HG03520 (cell line): ENCODE measurements at regions not wholly inside any gene's neighbourhood (a gene's known extent, or its start where the extent isn't known, plus 50 kb on each side); places are given as distances from the start of the nearest gene placed in this dataset.
"Not testable (repeated sequence)": the region's sequence is repeated elsewhere in the genome, so short reads cannot be mapped to it uniquely, and the experiment has no call there.

ENCODE experiments used
- ATAC-seq: cut with Tn5 transposase; IDR thresholded peaks from one replicate; pipeline ENCODE4 v1.9.1; 2021; ENCODE audit warnings: mild to moderate bottlenecking, moderate library complexity; ENCODE audit not compliant: unreplicated experiment

- ATAC-seq, result no peak
Measured at GRCh38 chr11:130671801-130672700, 223.6 kb downstream of the ADAMTS15 start.

- ATAC-seq, result no peak
Measured at GRCh38 chr11:130672911-130673310, 224.5 kb downstream of the ADAMTS15 start.

GRCh38 chr11:130673698-130674097, 225.3 kb downstream of the ADAMTS15 start:
- no peak for ATAC-seq

- ATAC-seq, result no peak
Measured at GRCh38 chr11:130674686-130675308, 226.4 kb downstream of the ADAMTS15 start.

- no peak for ATAC-seq
Measured at GRCh38 chr11:130675371-130675821, 227.0 kb downstream of the ADAMTS15 start.

GRCh38 chr11:130675917-130676316, 227.5 kb downstream of the ADAMTS15 start:
- ATAC-seq, result no peak

- ATAC-seq, result no peak
Measured at GRCh38 chr11:130677486-130678153, 229.2 kb downstream of the ADAMTS15 start.

GRCh38 chr11:130679247-130679646, 230.8 kb downstream of the ADAMTS15 start:
- ATAC-seq, result no peak

- ATAC-seq, result not testable (repeated sequence)
Measured at GRCh38 chr11:130682471-130682870, 233.8 kb downstream of the SNX19 start.

GRCh38 chr11:130689222-130689908, 226.9 kb downstream of the SNX19 start:
- ATAC-seq, result no peak

GRCh38 chr11:130691581-130691980, 224.7 kb downstream of the SNX19 start:
- no peak for ATAC-seq

- no peak for ATAC-seq
Measured at GRCh38 chr11:130692220-130692619, 224.1 kb downstream of the SNX19 start.

- ATAC-seq, result no peak
Measured at GRCh38 chr11:130693543-130693942, 222.7 kb downstream of the SNX19 start.

GRCh38 chr11:130694488-130695045, 221.7 kb downstream of the SNX19 start:
- no peak for ATAC-seq

GRCh38 chr11:130698174-130698573, 218.1 kb downstream of the SNX19 start:
- no peak for ATAC-seq

- ATAC-seq, result no peak
Measured at GRCh38 chr11:130699561-130699960, 216.7 kb downstream of the SNX19 start.

GRCh38 chr11:130700092-130700491, 216.2 kb downstream of the SNX19 start:
- no peak for ATAC-seq

GRCh38 chr11:130703489-130704190, 212.6 kb downstream of the SNX19 start:
- no peak for ATAC-seq

GRCh38 chr11:130705670-130706421, 210.4 kb downstream of the SNX19 start:
- no peak for ATAC-seq
